ENCODE measurements at regions not wholly inside any gene's neighbourhood (a gene's known extent, or its start where the extent isn't known, plus 50 kb on each side); places are given as distances from the start of the nearest gene placed in this dataset.

- Histone ChIP-seq H4K8ac (ENCODE audit: extremely low read depth, insufficient read depth, low read length) (no peak overlapping the region), H3K9me3 (ENCODE audit: insufficient read depth in 2 of 2, low read depth in 1 of 2, low read length in 1 of 2) (peaks cover 0 to 4% of the 10 kb centered on the region in 2 experiments; a peak in 2 of 4 replicates), H2BK5ac (ENCODE audit: low read depth, low read length) (no peak overlapping the region), H3K27ac (ENCODE audit: low read depth, low read length) (no peak overlapping the region), H4K91ac (replicated peaks; ENCODE audit: insufficient read length, low read length) (no peak overlapping the region), H3K4me2 (ENCODE audit: insufficient read depth in 1 of 2, low read depth in 2 of 2, low read length in 2 of 2) (no peak overlapping the region), H3K36me3 (ENCODE audit: control insufficient read depth in 2 of 4, insufficient read depth in 4 of 4, low read length in 3 of 4) (no peaks in the 10 kb centered on the region), H3K56ac (replicated peaks; ENCODE audit: insufficient read length, low read depth, low read length) (no peak overlapping the region), H3K23me2 (ENCODE audit: low read depth, low read length) (no peaks in the 10 kb centered on the region), H3K9ac (replicated peaks in 1 of 4; ENCODE audit: extremely low read depth in 1 of 4, low read depth in 3 of 4, low read length in 3 of 4) (no peak overlapping the region), H2BK120ac (replicated peaks; ENCODE audit: low read depth, low read length) (no peak overlapping the region), H4K20me1 (replicated peaks in 1 of 2; ENCODE audit: control insufficient read depth in 1 of 2, insufficient read depth in 2 of 2, low read length in 2 of 2) (no peaks in the 10 kb centered on the region), H3K79me2 (ENCODE audit: control insufficient read depth in 1 of 2, insufficient read depth in 2 of 2, low read length in 2 of 2) (no peaks in the 10 kb centered on the region), H3K79me1 (ENCODE audit: low read depth, low read length) (no peaks in the 10 kb centered on the region), H3K4me3 (ENCODE audit: extremely low read depth in 1 of 4, insufficient read depth in 2 of 4, low read depth in 3 of 4, low read length in 4 of 4) (no peak overlapping the region), H3K14ac (ENCODE audit: insufficient read length) (no peak overlapping the region), H3K23ac (ENCODE audit: insufficient read length) (no peak overlapping the region), H3K18ac (ENCODE audit: extremely low read depth, low read length) (no peak overlapping the region), H3K4me1 (replicated peaks in 1 of 4; ENCODE audit: control insufficient read depth in 3 of 4, insufficient read depth in 4 of 4, low read length in 3 of 4) (peaks cover 0 to 3% (median 1%) of the 10 kb centered on the region in 4 experiments; a peak in 2 of 7 replicates), H2BK20ac (ENCODE audit: low read length) (no peak overlapping the region), H2AFZ (ENCODE audit: low read length) (no peak overlapping the region), H3K4ac (replicated peaks; ENCODE audit: insufficient read length, low read depth, low read length) (no peak overlapping the region), H2BK12ac (ENCODE audit: low read depth, low read length) (no peak overlapping the region), H2AK5ac (ENCODE audit: low read depth, low read length) (no peak overlapping the region), H3K27me3 (replicated peaks in 1 of 4; ENCODE audit: control insufficient read depth in 3 of 4, extremely low read depth in 1 of 4, insufficient read depth in 3 of 4, low read length in 3 of 4) (no peaks in the 10 kb centered on the region), H4K5ac (ENCODE audit: insufficient read length, low read depth, low read length) (no peak overlapping the region), H2BK15ac (ENCODE audit: low read length) (no peak overlapping the region)
- ChIA-PET POLR2A (ENCODE audit: partially characterized antibody) (no interaction called here), CTCF (ENCODE audit: partially characterized antibody) (no interaction called here)
- FAIRE-seq (peak; percentile 36), DNase-seq (ENCODE audit: low read depth in 1 of 2, low spot score in 2 of 2) (no peak)
- WGBS, 2 experiments (ENCODE audit: extremely low coverage in 1 of 2, insufficient coverage in 1 of 2, insufficient read length in 1 of 2, insufficient replicate concordance in 2 of 2, low coverage in 1 of 2, low lambda C conversion rate in 2 of 2, missing lambda C conversion rate in 1 of 2) = 76% methylated on average over 4 of the region's 4 CpGs; no CpG with 5 or more reads in 1 of the 2 experiments
- TF ChIP-seq SIX5 (IDR thresholded peaks at IDR 0.05; ENCODE audit: low read depth, low read length) (no peak), ATF3 (IDR thresholded peaks at IDR 0.05; ENCODE audit: insufficient read depth, low read depth, low read length) (no peak), EP300 (IDR thresholded peaks at IDR 0.05; ENCODE audit: borderline replicate concordance in 1 of 2, low read depth in 2 of 2, low read length in 2 of 2) (no peak)
Observed at GRCh38 chr7:54632696-54633095, 90.5 kb downstream of the VSTM2A start.
